Astrocyte (in vitro differentiated cells and primary cell): ENCODE measurements at regions not wholly inside any gene's neighbourhood (a gene's known extent, or its start where the extent isn't known, plus 50 kb on each side); places are given as distances from the start of the nearest gene placed in this dataset.

Experiments
- CTCF ChIP-seq: IDR thresholded peaks from 2 replicates; pipeline ENCODE4 v1.5.1; 2011; ENCODE audit warnings: low read depth, mild to moderate bottlenecking, inconsistent platforms, low read length, moderate library complexity; ENCODE audit not compliant: insufficient read depth
- EZH2 ChIP-seq: IDR thresholded peaks from 2 replicates; pipeline ENCODE4 v1.6.1; 2012; ENCODE audit warnings: mild to moderate bottlenecking, low read length, inconsistent platforms; ENCODE audit not compliant: insufficient read depth

- TF ChIP-seq CTCF (no peak), EZH2 (no peak)
Measured at GRCh38 chr12:28121433-28121832, 68.8 kb upstream of the CCDC91 start.
